ENCODE measurements at regions not wholly inside any gene's neighbourhood (a gene's known extent, or its start where the extent isn't known, plus 50 kb on each side); places are given as distances from the start of the nearest gene placed in this dataset.

- Mint-ChIP-seq H3K4me3 (no peak overlapping the region), H3K27ac (no peak overlapping the region)
These were observed 169.7 kb upstream of the GGTLC1 start for GRCh38 chr20:24158281-24158680.

GRCh38 chr20:24157213-24157612 is 168.6 kb upstream of the GGTLC1 start:
- Mint-ChIP-seq H3K4me3 (no peak overlapping the region), H3K36me3 (ENCODE audit: low read depth) (no peaks in the 10 kb centered on the region), H3K27me3 (no peaks in the 10 kb centered on the region), H3K27ac (no peak overlapping the region), H3K9me3 (no peaks in the 10 kb centered on the region), H3K4me1 (ENCODE audit: low read depth) (no peaks in the 10 kb centered on the region)
- no peak overlapping the region for H3K27ac ChIP-seq (ENCODE audit: low read depth in 1 of 2, low read length in 2 of 2)
- H3K4me1 ChIP-seq (ENCODE audit: insufficient read depth, low read length), result no peaks in the 10 kb centered on the region
- H3K9me3 ChIP-seq (ENCODE audit: control insufficient read depth in 1 of 2, insufficient read depth in 1 of 2, low read length in 2 of 2), result no peaks in the 10 kb centered on the region
- DNase-seq (peak in 3 of 14 experiments; percentile 38 to 75 (median 54)), ATAC-seq (ENCODE audit: poor library complexity) (peak; percentile 21)
- H3K27me3 ChIP-seq (ENCODE audit: control insufficient read depth in 1 of 2, insufficient read depth in 2 of 2, low read length in 2 of 2), result peaks cover 0 to 6% of the 10 kb centered on the region in 2 experiments
- POLR2A ChIA-PET, result no interaction called here
- CTCF ChIA-PET, result no interaction called here
- no peak for TF ChIP-seq CTCF (IDR thresholded peaks at IDR 0.05)
- no peak overlapping the region for H3K4me3 ChIP-seq (ENCODE audit: low read length)
- intact Hi-C loops (cut with DNase I, micrococcal nuclease), result no loop called here
- no peaks in the 10 kb centered on the region for H3K36me3 ChIP-seq (ENCODE audit: insufficient read depth, low read length)

More at GRCh38 chr20:24158281-24158680, 169.7 kb upstream of the GGTLC1 start:
- intact Hi-C loops (cut with DNase I, micrococcal nuclease), result no loop called here
- Mint-ChIP-seq H3K36me3 (ENCODE audit: low read depth) (no peaks in the 10 kb centered on the region), H3K9me3 (no peaks in the 10 kb centered on the region), H3K4me1 (ENCODE audit: low read depth) (no peaks in the 10 kb centered on the region), H3K27me3 (no peaks in the 10 kb centered on the region)
- DNase-seq (no peak), ATAC-seq (ENCODE audit: poor library complexity) (no peak)
- TF ChIP-seq CTCF (IDR thresholded peaks at IDR 0.05), result no peak
- POLR2A ChIA-PET, result no interaction called here
- CTCF ChIA-PET, result no interaction called here
- Histone ChIP-seq H3K4me3 (ENCODE audit: low read length) (no peak overlapping the region), H3K27ac (ENCODE audit: low read depth in 1 of 2, low read length in 2 of 2) (no peak overlapping the region), H3K9me3 (ENCODE audit: control insufficient read depth in 1 of 2, insufficient read depth in 1 of 2, low read length in 2 of 2) (no peaks in the 10 kb centered on the region), H3K27me3 (ENCODE audit: control insufficient read depth in 1 of 2, insufficient read depth in 2 of 2, low read length in 2 of 2) (peaks cover 0 to 6% of the 10 kb centered on the region in 2 experiments), H3K4me1 (ENCODE audit: insufficient read depth, low read length) (no peaks in the 10 kb centered on the region), H3K36me3 (ENCODE audit: insufficient read depth, low read length) (no peaks in the 10 kb centered on the region)

- H3K27me3 Mint-ChIP-seq, result no peaks in the 10 kb centered on the region
- no peaks in the 10 kb centered on the region for H3K36me3 Mint-ChIP-seq (ENCODE audit: low read depth)
- no peak overlapping the region for H3K27ac ChIP-seq (ENCODE audit: low read depth in 1 of 2, low read length in 2 of 2)
- intact Hi-C loops (cut with DNase I, micrococcal nuclease), result no loop called here
- H3K27me3 ChIP-seq (ENCODE audit: control insufficient read depth in 1 of 2, insufficient read depth in 2 of 2, low read length in 2 of 2), result no peaks in the 10 kb centered on the region
- peaks cover 0 to 5% of the 10 kb centered on the region in 2 experiments for H3K9me3 ChIP-seq (ENCODE audit: control insufficient read depth in 1 of 2, insufficient read depth in 1 of 2, low read length in 2 of 2)
- ATAC-seq (ENCODE audit: poor library complexity) (no peak), DNase-seq (no peak)
- ChIA-PET CTCF (no interaction called here), POLR2A (no interaction called here)
- no peak overlapping the region for H3K4me3 Mint-ChIP-seq
- no peaks in the 10 kb centered on the region for H3K4me1 Mint-ChIP-seq (ENCODE audit: low read depth)
- H3K4me3 ChIP-seq (ENCODE audit: low read length), result no peak overlapping the region
- no peak overlapping the region for H3K27ac Mint-ChIP-seq
- no peaks in the 10 kb centered on the region for H3K36me3 ChIP-seq (ENCODE audit: insufficient read depth, low read length)
- TF ChIP-seq CTCF (IDR thresholded peaks at IDR 0.05), result no peak
- no peaks in the 10 kb centered on the region for H3K9me3 Mint-ChIP-seq
- no peaks in the 10 kb centered on the region for H3K4me1 ChIP-seq (ENCODE audit: insufficient read depth, low read length)
These were observed 164.8 kb upstream of the GGTLC1 start for GRCh38 chr20:24153101-24154040.

Data from CD4-positive, alpha-beta T cell (primary cell).